GM12875 (cell line): ENCODE measurements at regions not wholly inside any gene's neighbourhood (a gene's known extent, or its start where the extent isn't known, plus 50 kb on each side); places are given as distances from the start of the nearest gene placed in this dataset.
"Not testable (repeated sequence)": the region's sequence is repeated elsewhere in the genome, so short reads cannot be mapped to it uniquely, and the experiment has no call there.

Experiments
- H3K4me3 ChIP-seq: one replicate; pipeline ENCODE4 v1.5.1; 2011; ENCODE audit warnings: low read depth, low read length, control low read depth
- TF ChIP-seq, protein P1 (sequence below): IDR thresholded peaks from 2 replicates; pipeline ENCODE4 v1.5.1; 2011; ENCODE audit warnings: low read depth, mild to moderate bottlenecking, control low read depth, inconsistent platforms, low read length, moderate library complexity, borderline replicate concordance; ENCODE audit not compliant: insufficient read depth

DNA sequence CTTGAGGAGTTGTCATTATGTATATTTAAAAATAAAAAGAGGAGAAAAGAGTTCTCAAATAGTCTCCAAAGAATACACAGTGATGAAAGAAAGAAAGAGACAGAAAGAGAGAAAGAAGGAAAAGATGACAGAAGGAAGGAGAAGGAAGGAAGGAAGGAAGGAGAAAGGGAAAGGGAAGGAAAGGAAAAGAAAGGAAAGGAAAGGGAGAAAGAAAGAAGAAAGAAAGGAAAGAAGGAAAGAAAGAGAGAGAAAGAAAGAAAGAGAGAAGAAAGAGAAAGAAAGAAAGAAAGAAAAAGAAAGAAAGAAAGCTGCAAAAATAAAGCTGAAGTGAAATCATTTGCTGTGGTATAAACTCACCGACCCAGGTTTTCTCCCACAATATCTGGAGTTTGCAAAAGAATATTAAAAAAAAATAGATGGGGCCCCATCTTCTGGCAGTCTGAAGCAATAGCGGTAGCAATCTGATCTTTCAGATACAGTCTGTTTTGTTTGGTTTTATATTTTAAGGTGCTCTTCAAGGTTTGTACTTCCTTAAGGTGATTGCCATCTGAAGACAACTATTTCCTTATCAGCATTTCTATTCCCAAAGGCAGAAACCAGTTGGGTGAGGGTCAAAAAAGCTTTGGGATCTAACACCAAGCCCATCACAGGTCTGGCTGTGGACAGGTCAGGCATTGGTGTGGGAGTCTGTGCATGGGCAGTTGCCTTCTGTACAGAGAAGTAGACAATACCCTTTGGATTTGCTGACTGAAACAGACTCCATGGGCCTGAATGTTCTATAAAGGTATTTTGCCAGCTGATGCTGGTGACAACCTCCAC, 160.4 kb downstream of the CPEB2 start:
- TF ChIP-seq, protein P1, sequence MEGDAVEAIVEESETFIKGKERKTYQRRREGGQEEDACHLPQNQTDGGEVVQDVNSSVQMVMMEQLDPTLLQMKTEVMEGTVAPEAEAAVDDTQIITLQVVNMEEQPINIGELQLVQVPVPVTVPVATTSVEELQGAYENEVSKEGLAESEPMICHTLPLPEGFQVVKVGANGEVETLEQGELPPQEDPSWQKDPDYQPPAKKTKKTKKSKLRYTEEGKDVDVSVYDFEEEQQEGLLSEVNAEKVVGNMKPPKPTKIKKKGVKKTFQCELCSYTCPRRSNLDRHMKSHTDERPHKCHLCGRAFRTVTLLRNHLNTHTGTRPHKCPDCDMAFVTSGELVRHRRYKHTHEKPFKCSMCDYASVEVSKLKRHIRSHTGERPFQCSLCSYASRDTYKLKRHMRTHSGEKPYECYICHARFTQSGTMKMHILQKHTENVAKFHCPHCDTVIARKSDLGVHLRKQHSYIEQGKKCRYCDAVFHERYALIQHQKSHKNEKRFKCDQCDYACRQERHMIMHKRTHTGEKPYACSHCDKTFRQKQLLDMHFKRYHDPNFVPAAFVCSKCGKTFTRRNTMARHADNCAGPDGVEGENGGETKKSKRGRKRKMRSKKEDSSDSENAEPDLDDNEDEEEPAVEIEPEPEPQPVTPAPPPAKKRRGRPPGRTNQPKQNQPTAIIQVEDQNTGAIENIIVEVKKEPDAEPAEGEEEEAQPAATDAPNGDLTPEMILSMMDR: peak; percentile 29; the same call in 1 of the 2 replicates

DNA sequence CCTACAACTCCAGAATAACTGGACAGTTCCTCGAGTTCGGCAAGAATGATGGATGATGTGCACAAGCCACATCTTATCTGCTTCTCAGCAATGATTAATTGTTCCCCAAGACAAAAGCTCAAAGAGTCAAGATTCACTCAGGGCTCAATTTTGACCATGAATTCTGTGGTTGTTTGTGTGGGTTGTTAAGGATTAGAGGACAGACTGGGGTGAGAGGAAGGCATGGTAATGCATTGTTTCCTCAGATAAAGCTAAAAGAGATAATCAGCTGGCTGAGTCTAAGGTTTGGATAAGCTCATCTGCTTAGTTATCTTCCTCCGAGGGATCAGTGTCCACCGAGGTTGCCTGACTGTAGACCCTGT, 161.0 kb downstream of the CPEB2 start:
- no peak overlapping the region for H3K4me3 ChIP-seq
- TF ChIP-seq, protein P1: no peak

More for the DNA sequence above, 160.4 kb downstream of the CPEB2 start:
- no peak overlapping the region for H3K4me3 ChIP-seq

GRCh38 chr4:15164571-15164970, 162.3 kb downstream of the CPEB2 start:
- TF ChIP-seq, protein P1: no peak
- no peak overlapping the region for H3K4me3 ChIP-seq

DNA sequence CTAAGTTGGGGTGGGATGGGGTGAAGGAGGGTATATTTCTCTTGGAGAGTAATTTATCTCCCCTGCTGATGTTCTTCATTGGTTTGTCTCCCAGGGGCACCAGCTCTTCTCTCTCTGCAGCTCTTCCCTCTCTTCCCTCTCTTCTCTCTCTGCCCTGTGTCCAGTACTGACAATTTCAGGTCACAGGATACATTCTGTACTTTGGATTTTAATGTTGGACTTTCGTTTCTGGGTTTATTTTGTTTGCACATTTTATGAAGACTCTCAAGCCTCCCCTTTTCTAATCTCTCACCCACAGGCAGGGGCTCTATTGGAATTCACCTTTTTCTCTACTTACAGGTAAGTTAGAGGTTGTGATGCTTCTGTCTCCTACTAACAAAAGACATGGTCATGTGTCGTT, 165.5 kb downstream of the CPEB2 start:
- TF ChIP-seq, protein P1: no peak
- H3K4me3 ChIP-seq: no peak overlapping the region

- TF ChIP-seq, protein P1: no peak
- H3K4me3 ChIP-seq: no peak overlapping the region
Measured at GRCh38 chr4:15168759-15169158, 166.5 kb downstream of the CPEB2 start.

GRCh38 chr4:15171725-15172124, 169.4 kb downstream of the CPEB2 start:
- TF ChIP-seq, protein P1: no peak
- no peak overlapping the region for H3K4me3 ChIP-seq

GRCh38 chr4:15173251-15173650, 171.0 kb downstream of the CPEB2 start:
- TF ChIP-seq, protein P1: no peak
- no peak overlapping the region for H3K4me3 ChIP-seq

DNA sequence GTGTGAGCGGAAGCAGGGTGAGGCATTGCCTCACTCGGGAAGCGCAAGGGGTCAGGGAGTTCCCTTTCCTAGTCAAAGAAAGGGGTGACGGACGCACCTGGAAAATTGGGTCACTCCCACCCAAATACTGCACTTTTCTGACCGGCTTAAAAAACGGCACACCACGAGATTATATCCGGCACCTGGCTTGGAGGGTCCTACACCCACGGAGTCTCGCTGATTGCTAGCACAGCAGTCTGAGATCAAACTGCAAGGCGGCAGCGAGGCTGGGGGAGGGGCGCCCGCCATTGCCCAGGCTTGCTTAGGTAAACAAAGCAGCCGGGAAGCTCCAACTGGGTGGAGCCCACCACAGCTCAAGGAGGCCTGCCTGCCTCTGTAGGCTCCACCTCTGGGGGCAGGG, 171.9 kb downstream of the CPEB2 start:
- not testable (repeated sequence) for H3K4me3 ChIP-seq

- H3K4me3 ChIP-seq: not testable (repeated sequence)
Measured at GRCh38 chr4:15179842-15180241, 177.6 kb downstream of the CPEB2 start.
